ENCODE measurements at regions not wholly inside any gene's neighbourhood (a gene's known extent, or its start where the extent isn't known, plus 50 kb on each side); places are given as distances from the start of the nearest gene placed in this dataset.

DNA sequence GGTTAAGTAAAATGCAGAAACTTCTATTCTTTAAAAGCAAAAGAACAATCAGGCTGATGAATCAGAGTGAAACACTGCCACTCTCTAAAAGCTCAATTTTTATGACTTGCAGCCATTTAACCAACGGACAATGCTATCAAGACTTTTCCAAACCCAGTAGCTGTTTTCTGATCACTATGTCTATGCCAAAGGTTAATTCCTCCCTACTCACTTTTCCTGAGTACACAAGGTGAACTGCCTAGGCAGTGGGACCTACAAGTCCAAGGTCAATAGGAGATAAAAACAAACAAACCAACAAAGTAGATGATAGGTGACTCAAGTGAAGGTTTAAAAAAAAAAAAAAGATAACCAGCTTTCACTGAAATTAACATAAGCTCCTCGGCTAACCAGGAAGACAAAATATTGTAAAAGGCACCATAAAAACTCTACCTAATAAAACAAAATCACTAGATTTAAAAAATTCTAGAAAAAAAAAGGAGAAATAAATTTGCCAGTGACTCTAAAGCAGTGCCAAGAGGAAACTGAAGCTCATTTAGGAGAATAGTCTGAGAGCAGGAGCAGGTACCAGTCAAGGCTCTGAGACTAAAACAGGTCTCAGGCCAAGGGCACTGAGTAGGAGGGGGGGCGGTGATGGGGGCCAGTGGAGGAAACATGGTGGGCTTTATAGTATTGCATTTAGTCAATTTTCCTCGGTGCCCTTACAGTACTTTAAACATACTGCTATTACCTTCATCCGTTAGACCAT is 134.1 kb upstream of the DLGAP1 start:
- TF ChIP-seq, protein P1, sequence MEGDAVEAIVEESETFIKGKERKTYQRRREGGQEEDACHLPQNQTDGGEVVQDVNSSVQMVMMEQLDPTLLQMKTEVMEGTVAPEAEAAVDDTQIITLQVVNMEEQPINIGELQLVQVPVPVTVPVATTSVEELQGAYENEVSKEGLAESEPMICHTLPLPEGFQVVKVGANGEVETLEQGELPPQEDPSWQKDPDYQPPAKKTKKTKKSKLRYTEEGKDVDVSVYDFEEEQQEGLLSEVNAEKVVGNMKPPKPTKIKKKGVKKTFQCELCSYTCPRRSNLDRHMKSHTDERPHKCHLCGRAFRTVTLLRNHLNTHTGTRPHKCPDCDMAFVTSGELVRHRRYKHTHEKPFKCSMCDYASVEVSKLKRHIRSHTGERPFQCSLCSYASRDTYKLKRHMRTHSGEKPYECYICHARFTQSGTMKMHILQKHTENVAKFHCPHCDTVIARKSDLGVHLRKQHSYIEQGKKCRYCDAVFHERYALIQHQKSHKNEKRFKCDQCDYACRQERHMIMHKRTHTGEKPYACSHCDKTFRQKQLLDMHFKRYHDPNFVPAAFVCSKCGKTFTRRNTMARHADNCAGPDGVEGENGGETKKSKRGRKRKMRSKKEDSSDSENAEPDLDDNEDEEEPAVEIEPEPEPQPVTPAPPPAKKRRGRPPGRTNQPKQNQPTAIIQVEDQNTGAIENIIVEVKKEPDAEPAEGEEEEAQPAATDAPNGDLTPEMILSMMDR (IDR thresholded peaks at IDR 0.05; ENCODE audit: low read length): no peak
- no peak for TF ChIP-seq EZH2phosphoT487 (IDR thresholded peaks at IDR 0.05; ENCODE audit: low read length)
